ENCODE measurements at regions not wholly inside any gene's neighbourhood (a gene's known extent, or its start where the extent isn't known, plus 50 kb on each side); places are given as distances from the start of the nearest gene placed in this dataset.
"Not testable (repeated sequence)": the region's sequence is repeated elsewhere in the genome, so short reads cannot be mapped to it uniquely, and the experiment has no call there.

- TF ChIP-seq ZNF8 (CRISPR knock-in tag; IDR thresholded peaks at IDR 0.05): no peak
- TF ChIP-seq TSHZ2 (CRISPR knock-in tag; IDR thresholded peaks at IDR 0.05): no peak
- no peak for TF ChIP-seq CSRNP3 (CRISPR knock-in tag; IDR thresholded peaks at IDR 0.05)
- ATAC-seq: no peak
These were observed 174.7 kb upstream of the PKN2 start for GRCh38 chr1:88509379-88509778.

- ATAC-seq: no peak
- TF ChIP-seq ZFP3 (CRISPR knock-in tag; IDR thresholded peaks at IDR 0.05): no peak
- TF ChIP-seq CSDC2 (CRISPR knock-in tag; IDR thresholded peaks at IDR 0.05): no peak
- no peak for TF ChIP-seq POU6F1 (CRISPR knock-in tag; IDR thresholded peaks at IDR 0.05; ENCODE audit: borderline replicate concordance, low read depth)
- no peak for TF ChIP-seq GLIS3 (CRISPR knock-in tag; IDR thresholded peaks at IDR 0.05)
- TF ChIP-seq SNAI2 (CRISPR knock-in tag; IDR thresholded peaks at IDR 0.05): no peak
- no peak for TF ChIP-seq CSRNP3 (CRISPR knock-in tag; IDR thresholded peaks at IDR 0.05)
- TF ChIP-seq CREB5 (CRISPR knock-in tag; IDR thresholded peaks at IDR 0.05; ENCODE audit: low read depth): no peak
- TF ChIP-seq PPARA (CRISPR knock-in tag; IDR thresholded peaks at IDR 0.05; ENCODE audit: borderline replicate concordance): no peak
- no peak for TF ChIP-seq TSHZ2 (CRISPR knock-in tag; IDR thresholded peaks at IDR 0.05)
- TF ChIP-seq ZNF8 (CRISPR knock-in tag; IDR thresholded peaks at IDR 0.05): no peak
- TF ChIP-seq TCF4 (CRISPR knock-in tag; IDR thresholded peaks at IDR 0.05; ENCODE audit: borderline replicate concordance): no peak
- TF ChIP-seq ZNF565 (CRISPR knock-in tag; conservative IDR thresholded peaks at IDR 0.05; ENCODE audit: low read depth): no peak
- no peak for TF ChIP-seq ZC3H10 (CRISPR knock-in tag; IDR thresholded peaks at IDR 0.05)
- TF ChIP-seq OSR1 (CRISPR knock-in tag; IDR thresholded peaks at IDR 0.05): no peak
- no peak for TF ChIP-seq ZNF70 (CRISPR knock-in tag; IDR thresholded peaks at IDR 0.05)
- TF ChIP-seq ARNTL (CRISPR knock-in tag; IDR thresholded peaks at IDR 0.05; ENCODE audit: borderline replicate concordance, low read depth): no peak
- no peak for TF ChIP-seq RARB (CRISPR knock-in tag; IDR thresholded peaks at IDR 0.05)
- no peak for TF ChIP-seq BACH2 (CRISPR knock-in tag; IDR thresholded peaks at IDR 0.05; ENCODE audit: borderline replicate concordance)
- no peak for TF ChIP-seq TOX (CRISPR knock-in tag; IDR thresholded peaks at IDR 0.05; ENCODE audit: borderline replicate concordance)
- no peak for TF ChIP-seq ZFP30 (CRISPR knock-in tag; IDR thresholded peaks at IDR 0.05)
These were observed 169.5 kb upstream of the PKN2 start for GRCh38 chr1:88514544-88515060.

GRCh38 chr1:88517499-88517898 lies 166.6 kb upstream of the PKN2 start:
- not testable (repeated sequence) for ATAC-seq
